Neural progenitor cell (in vitro differentiated cells): ENCODE measurements at regions not wholly inside any gene's neighbourhood (a gene's known extent, or its start where the extent isn't known, plus 50 kb on each side); places are given as distances from the start of the nearest gene placed in this dataset.

Experiments
- DNase-seq: peaks from one replicate; pipeline ENCODE4 v3.0.0-alpha.2; 2016; ENCODE audit warnings: low spot score
- H2AFZ ChIP-seq: fragments of 200-600 bp; sonication (generic); replicated peaks from 2 replicates; pipeline ENCODE4 v1.6.1; 2016; ENCODE audit warnings: antibody characterized with exemption
- H3F3A ChIP-seq: fragments of 200-600 bp; sonication (generic); 2 replicates; pipeline ENCODE4 v1.6.1; 2016; ENCODE audit warnings: antibody characterized with exemption, low read depth
- H3K27ac ChIP-seq: fragments of 200-600 bp; sonication (generic); 2 replicates; pipeline ENCODE4 v1.5.1; 2016; ENCODE audit warnings: mild to moderate bottlenecking
- H3K27me3 ChIP-seq: fragments of 200-600 bp; sonication (generic); 2 replicates; pipeline ENCODE4 v1.6.1; 2016; ENCODE audit warnings: mild to moderate bottlenecking, moderate library complexity
- H3K36me3 ChIP-seq: fragments of 200-600 bp; sonication (generic); 2 replicates; pipeline ENCODE4 v1.5.1; 2016
- H3K4me1 ChIP-seq: fragments of 200-600 bp; sonication (generic); 2 replicates; pipeline ENCODE4 v1.6.1; 2016; ENCODE audit warnings: mixed run types
- H3K4me2 ChIP-seq: fragments of 200-600 bp; sonication (generic); 2 replicates; pipeline ENCODE4 v1.6.1; 2016
- H3K4me3 ChIP-seq: fragments of 200-600 bp; sonication (generic); 2 replicates; pipeline ENCODE4 v1.5.1; 2016
- H3K79me2 ChIP-seq: fragments of 200-600 bp; sonication (generic); 2 replicates; pipeline ENCODE4 v1.6.1; 2016; ENCODE audit warnings: low read depth
- H3K9ac ChIP-seq: fragments of 200-600 bp; sonication (generic); 2 replicates; pipeline ENCODE4 v1.6.1; 2016
- H3K9me3 ChIP-seq: fragments of 200-600 bp; sonication (generic); 2 replicates; pipeline ENCODE4 v1.5.1; 2016; ENCODE audit warnings: low read depth
- H4K20me1 ChIP-seq: fragments of 200-600 bp; sonication (generic); 2 replicates; pipeline ENCODE4 v1.6.1; 2016; ENCODE audit warnings: low read depth
- H3K27ac Mint-ChIP-seq: 3 replicates; pipeline ENCODE4 v1.8.0; 2021; ENCODE audit warnings: mixed read lengths
- H3K27me3 Mint-ChIP-seq: 2 replicates; pipeline ENCODE4 v1.8.0; 2022; ENCODE audit warnings: low read depth, mild to moderate bottlenecking, inconsistent platforms, moderate library complexity, mixed read lengths; ENCODE audit not compliant: insufficient read depth
- H3K36me3 Mint-ChIP-seq: 3 replicates; pipeline ENCODE4 v1.8.0; 2021; ENCODE audit warnings: mixed read lengths
- H3K4me1 Mint-ChIP-seq: 3 replicates; pipeline ENCODE4 v1.8.0; 2021; ENCODE audit warnings: mixed read lengths
- H3K4me3 Mint-ChIP-seq: 3 replicates; pipeline ENCODE4 v1.8.0; 2021; ENCODE audit warnings: mild to moderate bottlenecking, moderate library complexity, mixed read lengths
- H3K9me3 Mint-ChIP-seq: 3 replicates; pipeline ENCODE4 v1.8.0; 2020; ENCODE audit warnings: mixed read lengths
- EZH2 ChIP-seq: fragments of 200-600 bp; sonication (generic); IDR thresholded peaks from 2 replicates; pipeline ENCODE4 v1.6.1; 2017; ENCODE audit warnings: antibody characterized with exemption, mild to moderate bottlenecking, moderate library complexity
- EZH2phosphoT487 ChIP-seq: fragments of 200-600 bp; sonication (generic); IDR thresholded peaks from 2 replicates; pipeline ENCODE4 v1.6.1; 2017; ENCODE audit warnings: antibody characterized with exemption
- TF ChIP-seq, protein P1 (sequence below): fragments of 200-600 bp; sonication (generic); IDR thresholded peaks from 2 replicates; pipeline ENCODE4 v1.5.1; 2017; ENCODE audit warnings: antibody characterized with exemption, mild to moderate bottlenecking

DNA sequence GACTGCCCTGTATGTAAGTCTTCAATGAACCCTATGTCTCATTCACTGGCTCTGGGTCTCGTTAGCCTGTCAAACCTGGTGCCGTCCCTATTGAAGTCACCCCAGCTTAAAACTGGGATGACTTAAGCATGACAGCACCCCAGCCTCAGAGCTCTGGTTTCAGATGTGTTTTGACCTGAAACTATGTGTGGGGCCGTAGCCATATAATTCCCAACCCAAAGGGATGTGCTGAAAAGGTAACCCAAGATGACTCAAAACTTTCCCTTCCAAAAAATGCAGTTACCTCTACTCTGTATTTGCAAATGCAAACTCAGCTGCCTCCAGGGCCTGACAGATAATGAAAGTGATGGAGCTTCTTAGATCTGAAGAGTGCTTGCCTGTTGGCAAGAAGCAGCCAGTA is 478.3 kb upstream of the ERCC4 start:
- H3K27ac ChIP-seq, result no peak overlapping the region
- Mint-ChIP-seq H3K4me1 (peaks cover 30% of the 10 kb centered on the region), H3K9me3 (peaks cover 9% of the 10 kb centered on the region), H3K36me3 (peaks cover 2% of the 10 kb centered on the region), H3K4me3 (no peak overlapping the region), H3K27me3 (peaks cover 10% of the 10 kb centered on the region), H3K27ac (no peak overlapping the region)
- H2AFZ ChIP-seq, result no peak overlapping the region
- no peaks in the 10 kb centered on the region for H3K9me3 ChIP-seq
- no peak overlapping the region for H3K9ac ChIP-seq
- H3K4me1 ChIP-seq, result peaks cover 22% of the 10 kb centered on the region
- no peaks in the 10 kb centered on the region for H3K36me3 ChIP-seq
- H3K4me2 ChIP-seq, result no peak overlapping the region
- no peaks in the 10 kb centered on the region for H3K27me3 ChIP-seq
- DNase-seq, result no peak
- TF ChIP-seq, protein P1, sequence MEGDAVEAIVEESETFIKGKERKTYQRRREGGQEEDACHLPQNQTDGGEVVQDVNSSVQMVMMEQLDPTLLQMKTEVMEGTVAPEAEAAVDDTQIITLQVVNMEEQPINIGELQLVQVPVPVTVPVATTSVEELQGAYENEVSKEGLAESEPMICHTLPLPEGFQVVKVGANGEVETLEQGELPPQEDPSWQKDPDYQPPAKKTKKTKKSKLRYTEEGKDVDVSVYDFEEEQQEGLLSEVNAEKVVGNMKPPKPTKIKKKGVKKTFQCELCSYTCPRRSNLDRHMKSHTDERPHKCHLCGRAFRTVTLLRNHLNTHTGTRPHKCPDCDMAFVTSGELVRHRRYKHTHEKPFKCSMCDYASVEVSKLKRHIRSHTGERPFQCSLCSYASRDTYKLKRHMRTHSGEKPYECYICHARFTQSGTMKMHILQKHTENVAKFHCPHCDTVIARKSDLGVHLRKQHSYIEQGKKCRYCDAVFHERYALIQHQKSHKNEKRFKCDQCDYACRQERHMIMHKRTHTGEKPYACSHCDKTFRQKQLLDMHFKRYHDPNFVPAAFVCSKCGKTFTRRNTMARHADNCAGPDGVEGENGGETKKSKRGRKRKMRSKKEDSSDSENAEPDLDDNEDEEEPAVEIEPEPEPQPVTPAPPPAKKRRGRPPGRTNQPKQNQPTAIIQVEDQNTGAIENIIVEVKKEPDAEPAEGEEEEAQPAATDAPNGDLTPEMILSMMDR, result no peak
- TF ChIP-seq EZH2, result no peak
- no peak for TF ChIP-seq EZH2phosphoT487
- H3K79me2 ChIP-seq, result no peaks in the 10 kb centered on the region
- H3K4me3 ChIP-seq, result no peak overlapping the region
- H3F3A ChIP-seq, result peaks cover 26% of the 10 kb centered on the region
- peaks cover 10% of the 10 kb centered on the region for H4K20me1 ChIP-seq

DNA sequence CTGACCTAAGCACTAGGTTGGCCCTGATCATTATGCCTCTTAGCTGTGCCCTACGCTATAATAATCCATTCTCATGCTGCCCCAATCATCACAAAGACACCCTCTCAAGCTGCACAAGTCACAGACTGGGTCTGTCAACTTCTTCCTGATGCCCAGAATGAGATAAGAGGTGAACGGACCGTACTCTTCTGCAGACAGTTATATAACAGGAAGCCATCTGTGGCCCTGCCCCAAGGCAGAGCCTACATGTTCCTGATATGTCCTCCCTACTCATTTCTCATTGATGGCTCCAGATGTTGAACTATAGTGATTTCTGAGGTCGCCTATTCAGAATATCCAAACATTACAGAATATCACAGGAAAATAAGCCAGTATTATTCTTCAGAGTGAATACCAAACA is 471.6 kb upstream of the ERCC4 start:
- Histone ChIP-seq H3F3A (no peaks in the 10 kb centered on the region), H3K4me2 (no peak overlapping the region), H2AFZ (no peak overlapping the region), H3K4me1 (peaks cover 12% of the 10 kb centered on the region), H3K79me2 (no peaks in the 10 kb centered on the region), H3K9me3 (no peaks in the 10 kb centered on the region), H4K20me1 (no peaks in the 10 kb centered on the region), H3K36me3 (no peaks in the 10 kb centered on the region), H3K27me3 (no peaks in the 10 kb centered on the region), H3K9ac (no peak overlapping the region), H3K4me3 (no peak overlapping the region), H3K27ac (no peak overlapping the region)
- Mint-ChIP-seq H3K36me3 (peaks cover 2% of the 10 kb centered on the region), H3K4me1 (peaks cover 12% of the 10 kb centered on the region), H3K27me3 (peaks cover 2% of the 10 kb centered on the region), H3K4me3 (no peak overlapping the region), H3K27ac (no peak overlapping the region), H3K9me3 (no peaks in the 10 kb centered on the region)
- no peak for DNase-seq
- TF ChIP-seq EZH2, result no peak
- no peak for TF ChIP-seq EZH2phosphoT487
- TF ChIP-seq, protein P1, result no peak

DNA sequence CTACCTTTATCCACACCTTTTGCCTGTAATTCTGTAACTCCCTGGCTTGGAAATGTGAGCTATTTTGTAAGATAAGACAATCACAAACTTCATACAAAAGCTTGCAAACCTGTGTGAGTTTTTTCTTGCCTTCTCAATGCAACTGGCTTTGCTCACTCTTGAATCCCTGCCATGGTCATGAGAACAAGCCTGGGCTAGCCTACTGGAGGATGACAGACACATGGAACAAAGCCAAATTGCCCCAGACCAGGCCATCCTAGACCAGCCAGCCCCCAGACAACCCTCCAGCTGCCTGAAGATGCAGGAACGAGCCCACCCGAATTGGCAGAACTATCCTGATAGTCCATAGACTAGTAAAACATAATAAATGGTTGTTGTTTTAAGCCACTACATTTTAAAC is 466.6 kb upstream of the ERCC4 start:
- no peaks in the 10 kb centered on the region for H3K79me2 ChIP-seq
- TF ChIP-seq EZH2, result no peak
- TF ChIP-seq, protein P1, result no peak
- TF ChIP-seq EZH2phosphoT487, result no peak
- no peak overlapping the region for H3K4me3 Mint-ChIP-seq
- H3F3A ChIP-seq, result no peaks in the 10 kb centered on the region
- no peak overlapping the region for H3K27ac Mint-ChIP-seq
- no peaks in the 10 kb centered on the region for H3K9me3 ChIP-seq
- no peaks in the 10 kb centered on the region for H3K27me3 ChIP-seq
- peaks cover 3% of the 10 kb centered on the region for H3K27me3 Mint-ChIP-seq
- H3K4me1 ChIP-seq, result peaks cover 12% of the 10 kb centered on the region
- DNase-seq, result no peak
- H2AFZ ChIP-seq, result no peak overlapping the region
- no peaks in the 10 kb centered on the region for H3K9me3 Mint-ChIP-seq
- peaks cover 2% of the 10 kb centered on the region for H3K36me3 Mint-ChIP-seq
- H4K20me1 ChIP-seq, result no peaks in the 10 kb centered on the region
- H3K9ac ChIP-seq, result no peak overlapping the region
- no peak overlapping the region for H3K4me2 ChIP-seq
- no peak overlapping the region for H3K27ac ChIP-seq
- no peaks in the 10 kb centered on the region for H3K36me3 ChIP-seq
- peaks cover 12% of the 10 kb centered on the region for H3K4me1 Mint-ChIP-seq
- no peak overlapping the region for H3K4me3 ChIP-seq
